CD4-positive, alpha-beta T cell treated with Interleukin-15 for 1 hour (primary cell): ENCODE measurements at regions not wholly inside any gene's neighbourhood (a gene's known extent, or its start where the extent isn't known, plus 50 kb on each side); places are given as distances from the start of the nearest gene placed in this dataset.
"Not testable (repeated sequence)": the region's sequence is repeated elsewhere in the genome, so short reads cannot be mapped to it uniquely, and the experiment has no call there.

ENCODE experiments used
- DNase-seq: peaks from one replicate; pipeline ENCODE4 v3.0.0-alpha.2; 2020

- no peak for DNase-seq
These were observed 125.0 kb upstream of the ATP2B1 start for GRCh38 chr12:89833337-89834252.

- DNase-seq: no peak
These were observed 123.7 kb upstream of the ATP2B1 start for GRCh38 chr12:89832336-89832735.

GRCh38 chr12:89831310-89832095, 122.9 kb upstream of the ATP2B1 start:
- no peak for DNase-seq

- no peak for DNase-seq
These were observed 120.9 kb upstream of the ATP2B1 start for GRCh38 chr12:89829434-89829975.

GRCh38 chr12:89828575-89828974, 119.9 kb upstream of the ATP2B1 start:
- no peak for DNase-seq

GRCh38 chr12:89827592-89827991, 119.0 kb upstream of the ATP2B1 start:
- DNase-seq: no peak

- DNase-seq: no peak
These were observed 117.8 kb upstream of the ATP2B1 start for GRCh38 chr12:89826468-89826867.

- DNase-seq: no peak
These were observed 117.2 kb upstream of the ATP2B1 start for GRCh38 chr12:89825591-89826449.

GRCh38 chr12:89824822-89825221, 116.2 kb upstream of the ATP2B1 start:
- no peak for DNase-seq

- not testable (repeated sequence) for DNase-seq
These were observed 114.4 kb upstream of the ATP2B1 start for GRCh38 chr12:89822992-89823391.

GRCh38 chr12:89821896-89822295, 113.3 kb upstream of the ATP2B1 start:
- no peak for DNase-seq

GRCh38 chr12:89817501-89818226, 109.0 kb upstream of the ATP2B1 start:
- no peak for DNase-seq

- DNase-seq: no peak
These were observed 106.6 kb upstream of the ATP2B1 start for GRCh38 chr12:89815225-89815624.

GRCh38 chr12:89803412-89803811, 94.8 kb upstream of the ATP2B1 start:
- DNase-seq: no peak

- no peak for DNase-seq
These were observed 92.6 kb upstream of the ATP2B1 start for GRCh38 chr12:89801284-89801683.

- no peak for DNase-seq
These were observed 91.8 kb upstream of the ATP2B1 start for GRCh38 chr12:89800435-89800834.

GRCh38 chr12:89799316-89799715, 90.7 kb upstream of the ATP2B1 start:
- DNase-seq: no peak

GRCh38 chr12:89797436-89797835, 88.8 kb upstream of the ATP2B1 start:
- DNase-seq: no peak

GRCh38 chr12:89796798-89797382, 88.3 kb upstream of the ATP2B1 start:
- DNase-seq: no peak

- no peak for DNase-seq
These were observed 85.3 kb upstream of the ATP2B1 start for GRCh38 chr12:89793946-89794345.

- DNase-seq: no peak
These were observed 82.6 kb upstream of the ATP2B1 start for GRCh38 chr12:89791286-89791685.

GRCh38 chr12:89789862-89790261, 81.2 kb upstream of the ATP2B1 start:
- peak; percentile 50 for DNase-seq
